Left lung (tissue), 4 donors: ENCODE measurements at regions not wholly inside any gene's neighbourhood (a gene's known extent, or its start where the extent isn't known, plus 50 kb on each side); places are given as distances from the start of the nearest gene placed in this dataset.
"Not testable (repeated sequence)": the region's sequence is repeated elsewhere in the genome, so short reads cannot be mapped to it uniquely, and the experiment has no call there.

Experiments
- ATAC-seq: fragments of 200-7000 bp; cut with Tn5 transposase; one replicate; pipeline ENCODE4 v1.9.1; 2020; ENCODE audit warnings: moderate library complexity
- DNase-seq, 4 donors: peaks; one replicate each; pipeline ENCODE4 v3.0.0-alpha.2; 2013 to 2020
- H3K27ac ChIP-seq, 2 donors: fragments of 200-600 bp; sonication (generic) in 1 of 2; one replicate each; pipeline versions ENCODE4 v1.5.0 to v1.8.0; 2020 to 2021
- H3K27me3 ChIP-seq, 2 donors: fragments of 200-600 bp; sonication (generic) in 1 of 2; one replicate each; pipeline versions ENCODE4 v1.5.0 to v1.8.0; 2020 to 2021
- H3K36me3 ChIP-seq, 2 donors: fragments of 200-600 bp; sonication (generic) in 1 of 2; one replicate each; pipeline versions ENCODE4 v1.5.0 to v1.8.0; 2020 to 2021
- H3K4me1 ChIP-seq, 2 donors: fragments of 200-600 bp; one replicate each; pipeline ENCODE4 v1.8.0; 2021
- H3K4me3 ChIP-seq, 2 donors: fragments of 200-600 bp; sonication (generic) in 1 of 2; one replicate each; pipeline versions ENCODE4 v1.5.0 to v1.8.0; 2020 to 2021; ENCODE audit warnings: mild to moderate bottlenecking in 1 of 2
- H3K9me3 ChIP-seq, 2 donors: fragments of 200-600 bp; sonication (generic) in 1 of 2; one replicate each; pipeline versions ENCODE4 v1.5.0 to v1.8.0; 2020 to 2021
- CTCF ChIP-seq, 2 donors: fragments of 200-600 bp; sonication (generic) in 1 of 2; IDR thresholded peaks; one replicate each; pipeline versions ENCODE4 v1.5.0 to v1.8.0; 2021; ENCODE audit warnings: antibody characterized with exemption in 2 of 2
- intact Hi-C, 2 donors: fragments of 100-400 bp; cut with DNase I; formaldehyde crosslinking; loops; one replicate each; pipeline versions ENCODE4 v1.11.2 to v1.14.2; 2022
- donor health status: DM: no; HTN: yes; CAD: no.
- donor health status: DM: no; HTN: no; CAD: no.

GRCh38 chrX:3994315-3994714 lies 280.9 kb upstream of the PRKX start:
- Histone ChIP-seq H3K4me3 (no peak overlapping the region), H3K4me1 (no peaks in the 10 kb centered on the region), H3K36me3 (no peaks in the 10 kb centered on the region), H3K9me3 (peaks cover 0 to 4% of the 10 kb centered on the region in 2 donors), H3K27me3 (no peaks in the 10 kb centered on the region), H3K27ac (no peak overlapping the region)
- no peak for TF ChIP-seq CTCF (IDR thresholded peaks at IDR 0.05)
- ATAC-seq (no peak), DNase-seq (no peak)
- intact Hi-C loops, result no loop called here

- H3K27ac ChIP-seq, result no peak overlapping the region
- intact Hi-C loops, result no loop called here
- H3K4me1 ChIP-seq, result no peaks in the 10 kb centered on the region
- TF ChIP-seq CTCF (IDR thresholded peaks at IDR 0.05), result no peak
- ATAC-seq (no peak), DNase-seq (no peak)
- no peaks in the 10 kb centered on the region for H3K27me3 ChIP-seq
- H3K36me3 ChIP-seq, result no peaks in the 10 kb centered on the region
- H3K4me3 ChIP-seq, result no peak overlapping the region
- peaks cover 0 to 4% of the 10 kb centered on the region in 2 donors for H3K9me3 ChIP-seq
Measured at GRCh38 chrX:3990569-3990968, 277.1 kb upstream of the PRKX start.

GRCh38 chrX:3972104-3972858 lies 258.8 kb upstream of the PRKX start:
- H3K4me1 ChIP-seq, H3K4me3 ChIP-seq, intact Hi-C loops, H3K27ac ChIP-seq, H3K27me3 ChIP-seq, H3K9me3 ChIP-seq, H3K36me3 ChIP-seq: not testable (repeated sequence)
- ATAC-seq (peak; percentile 36), DNase-seq (peak in 1 of 4 donors; percentile 58)

GRCh38 chrX:3968749-3969148 lies 255.3 kb upstream of the PRKX start:
- Histone ChIP-seq H3K36me3 (no peaks in the 10 kb centered on the region), H3K4me3 (no peak overlapping the region), H3K27me3 (no peaks in the 10 kb centered on the region), H3K27ac (no peak overlapping the region), H3K9me3 (no peaks in the 10 kb centered on the region), H3K4me1 (no peaks in the 10 kb centered on the region)
- intact Hi-C loops, result no loop called here
- no peak for DNase-seq
- no peak for TF ChIP-seq CTCF (IDR thresholded peaks at IDR 0.05)
- ATAC-seq, result no peak

- TF ChIP-seq CTCF (IDR thresholded peaks at IDR 0.05), result no peak
- intact Hi-C loops, result no loop called here
- no peak overlapping the region for H3K27ac ChIP-seq
- no peak overlapping the region for H3K4me3 ChIP-seq
- DNase-seq (no peak), ATAC-seq (no peak)
- H3K36me3 ChIP-seq, result no peaks in the 10 kb centered on the region
- no peaks in the 10 kb centered on the region for H3K27me3 ChIP-seq
- H3K4me1 ChIP-seq, result no peaks in the 10 kb centered on the region
- no peaks in the 10 kb centered on the region for H3K9me3 ChIP-seq
Measured at GRCh38 chrX:3963980-3964379, 250.5 kb upstream of the PRKX start.
